SH-SY5Y (cell line): ENCODE measurements at regions not wholly inside any gene's neighbourhood (a gene's known extent, or its start where the extent isn't known, plus 50 kb on each side); places are given as distances from the start of the nearest gene placed in this dataset.

Source experiments
- GATA2 ChIP-seq: IDR thresholded peaks from 2 replicates; pipeline ENCODE4 v1.6.1; 2011; ENCODE audit warnings: mild to moderate bottlenecking, low read depth, low read length
- GATA3 ChIP-seq: IDR thresholded peaks from 2 replicates; pipeline ENCODE4 v1.6.1; 2011; ENCODE audit warnings: low read depth, mild to moderate bottlenecking, low read length, moderate library complexity

DNA sequence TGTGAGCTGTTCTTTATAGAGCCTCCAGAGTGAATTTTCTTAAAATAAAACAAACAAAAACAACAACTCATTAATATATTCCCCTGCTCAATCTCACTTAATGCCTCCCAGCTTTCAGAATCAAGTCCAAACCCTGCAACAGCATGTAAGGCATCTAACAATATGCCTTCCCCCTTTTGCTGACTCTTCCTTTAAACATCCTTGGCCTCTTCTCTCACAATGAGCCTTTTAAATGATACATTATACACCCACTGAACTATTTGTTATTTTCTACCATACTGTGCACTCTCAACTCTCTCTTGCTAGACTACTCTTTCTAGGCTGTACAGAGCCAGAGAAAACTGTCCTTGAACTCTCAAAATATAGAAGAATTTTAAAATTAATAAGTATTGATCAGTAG is 115.2 kb upstream of the SNX7 start:
- TF ChIP-seq GATA2 (no peak), GATA3 (no peak)
